CD4-positive, alpha-beta T cell (primary cell): ENCODE measurements at regions not wholly inside any gene's neighbourhood (a gene's known extent, or its start where the extent isn't known, plus 50 kb on each side); places are given as distances from the start of the nearest gene placed in this dataset.

Source experiments
- ATAC-seq: fragments of 200-7000 bp; cut with Tn5 transposase; one replicate; pipeline ENCODE4 v1.10.0; 2022; ENCODE audit warnings: mild to moderate bottlenecking; ENCODE audit not compliant: poor library complexity
- CTCF ChIA-PET: fragments of 350-600 bp; sonication (Branson Sonifier 250); formaldehyde crosslinking; loops from one replicate; lab custom pipeline; 2021; ENCODE audit warnings: antibody characterized with exemption, inconsistent platforms; lab: Charles Lee
- POLR2A ChIA-PET: fragments of 350-600 bp; sonication (Branson Sonifier 250); formaldehyde crosslinking; loops from one replicate; lab custom pipeline; 2021; ENCODE audit warnings: antibody characterized with exemption, inconsistent platforms; lab: Charles Lee
- DNase-seq, 14 experiments: peaks; one replicate each; pipeline ENCODE4 v3.0.0-alpha.2; 2013 to 2020; ENCODE audit warnings: mixed read lengths in 2 of 14
- H3K27ac ChIP-seq, 2 donors: one replicate each; pipeline versions ENCODE4 v1.5.1 to v1.7.0; 2013; ENCODE audit warnings: low read length in 2 of 2, low read depth in 1 of 2, mild to moderate bottlenecking in 1 of 2
- H3K27me3 ChIP-seq, 2 experiments: 1 replicate in 1 of 2; 2 replicates in 1 of 2; pipeline versions ENCODE4 v1.6.1 to v1.7.0; 2013; ENCODE audit warnings: low read length in 2 of 2, control low read depth in 1 of 2, mild to moderate bottlenecking in 1 of 2, moderate library complexity in 1 of 2; ENCODE audit not compliant: insufficient read depth in 2 of 2, control insufficient read depth in 1 of 2
- H3K36me3 ChIP-seq: one replicate; pipeline ENCODE4 v1.6.1; 2013; ENCODE audit warnings: low read length, control low read depth; ENCODE audit not compliant: insufficient read depth
- H3K4me1 ChIP-seq: one replicate; pipeline ENCODE4 v1.6.1; 2013; ENCODE audit warnings: low read length, control low read depth; ENCODE audit not compliant: insufficient read depth
- H3K4me3 ChIP-seq: one replicate; pipeline ENCODE4 v1.5.1; 2013; ENCODE audit warnings: mild to moderate bottlenecking, low read length, moderate library complexity
- H3K9me3 ChIP-seq, 2 experiments: 1 replicate in 1 of 2; 2 replicates in 1 of 2; pipeline versions ENCODE4 v1.6.1 to v1.7.0; 2013; ENCODE audit warnings: low read length in 2 of 2, mild to moderate bottlenecking in 2 of 2, control low read depth in 1 of 2, moderate library complexity in 1 of 2; ENCODE audit not compliant: control insufficient read depth in 1 of 2, insufficient read depth in 1 of 2
- H3K27ac Mint-ChIP-seq: one replicate; pipeline ENCODE4 v1.8.0; 2020; ENCODE audit warnings: mixed read lengths
- H3K27me3 Mint-ChIP-seq: one replicate; pipeline ENCODE4 v1.8.0; 2021; ENCODE audit warnings: mixed read lengths
- H3K36me3 Mint-ChIP-seq: one replicate; pipeline ENCODE4 v1.8.0; 2021; ENCODE audit warnings: low read depth, mixed read lengths
- H3K4me1 Mint-ChIP-seq: one replicate; pipeline ENCODE4 v1.8.0; 2021; ENCODE audit warnings: low read depth, mixed read lengths
- H3K4me3 Mint-ChIP-seq: one replicate; pipeline ENCODE4 v1.8.0; 2020; ENCODE audit warnings: mild to moderate bottlenecking, mixed read lengths
- H3K9me3 Mint-ChIP-seq: one replicate; pipeline ENCODE4 v1.8.0; 2020; ENCODE audit warnings: mixed read lengths
- intact Hi-C, 2 experiments: fragments of 100-400 bp; cut with DNase I in 1 of 2; cut with micrococcal nuclease in 1 of 2; formaldehyde crosslinking; loops; one replicate each; pipeline versions ENCODE4 v1.15.1 to v1.9.0; 2023 to 2025; cut with DNase I, micrococcal nuclease
- TF ChIP-seq, protein P1 (sequence below): fragments of 200-600 bp; IDR thresholded peaks from one replicate; pipeline ENCODE4 v1.8.0; 2022; ENCODE audit warnings: antibody characterized with exemption, mild to moderate bottlenecking

DNA sequence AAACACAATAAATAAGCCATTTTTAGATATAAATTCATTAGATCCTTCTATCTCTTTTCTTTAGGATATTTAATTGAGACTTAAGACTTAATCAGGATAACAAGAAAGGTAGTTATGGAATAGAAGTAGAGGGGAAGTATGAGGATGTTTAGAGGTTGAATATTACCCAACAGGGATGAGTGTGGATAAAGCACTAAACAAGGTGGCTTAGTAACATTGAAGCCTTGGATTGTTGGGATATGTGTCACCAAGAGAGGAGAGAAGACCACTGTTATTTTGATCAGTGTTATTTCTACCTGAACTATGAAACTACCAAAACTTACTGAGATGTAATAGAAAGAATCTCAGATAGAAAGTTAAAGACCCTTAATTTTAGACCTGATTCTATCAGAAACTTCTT is 405.7 kb downstream of the PIK3C3 start:
- CTCF ChIA-PET, result no interaction called here
- no peaks in the 10 kb centered on the region for H3K36me3 Mint-ChIP-seq

GRCh38 chr18:42363446-42364441 is 408.7 kb downstream of the PIK3C3 start:
- TF ChIP-seq, protein P1, sequence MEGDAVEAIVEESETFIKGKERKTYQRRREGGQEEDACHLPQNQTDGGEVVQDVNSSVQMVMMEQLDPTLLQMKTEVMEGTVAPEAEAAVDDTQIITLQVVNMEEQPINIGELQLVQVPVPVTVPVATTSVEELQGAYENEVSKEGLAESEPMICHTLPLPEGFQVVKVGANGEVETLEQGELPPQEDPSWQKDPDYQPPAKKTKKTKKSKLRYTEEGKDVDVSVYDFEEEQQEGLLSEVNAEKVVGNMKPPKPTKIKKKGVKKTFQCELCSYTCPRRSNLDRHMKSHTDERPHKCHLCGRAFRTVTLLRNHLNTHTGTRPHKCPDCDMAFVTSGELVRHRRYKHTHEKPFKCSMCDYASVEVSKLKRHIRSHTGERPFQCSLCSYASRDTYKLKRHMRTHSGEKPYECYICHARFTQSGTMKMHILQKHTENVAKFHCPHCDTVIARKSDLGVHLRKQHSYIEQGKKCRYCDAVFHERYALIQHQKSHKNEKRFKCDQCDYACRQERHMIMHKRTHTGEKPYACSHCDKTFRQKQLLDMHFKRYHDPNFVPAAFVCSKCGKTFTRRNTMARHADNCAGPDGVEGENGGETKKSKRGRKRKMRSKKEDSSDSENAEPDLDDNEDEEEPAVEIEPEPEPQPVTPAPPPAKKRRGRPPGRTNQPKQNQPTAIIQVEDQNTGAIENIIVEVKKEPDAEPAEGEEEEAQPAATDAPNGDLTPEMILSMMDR, result no peak
- Histone ChIP-seq H3K27ac (no peak overlapping the region), H3K36me3 (no peaks in the 10 kb centered on the region), H3K4me1 (no peaks in the 10 kb centered on the region), H3K4me3 (no peak overlapping the region), H3K27me3 (no peaks in the 10 kb centered on the region), H3K9me3 (no peaks in the 10 kb centered on the region)
- Mint-ChIP-seq H3K4me1 (no peaks in the 10 kb centered on the region), H3K9me3 (no peaks in the 10 kb centered on the region), H3K36me3 (no peaks in the 10 kb centered on the region), H3K27ac (no peak overlapping the region), H3K27me3 (no peaks in the 10 kb centered on the region), H3K4me3 (no peak overlapping the region)
- ATAC-seq, result no peak
- no peak for DNase-seq
- ChIA-PET CTCF (no interaction called here), POLR2A (no interaction called here)
- intact Hi-C loops, result no loop called here

More for the DNA sequence above, 405.7 kb downstream of the PIK3C3 start:
- DNase-seq (no peak), ATAC-seq (no peak)
- no peaks in the 10 kb centered on the region for H3K4me1 Mint-ChIP-seq
- intact Hi-C loops, result no loop called here
- Histone ChIP-seq H3K4me1 (no peaks in the 10 kb centered on the region), H3K27ac (no peak overlapping the region), H3K36me3 (no peaks in the 10 kb centered on the region), H3K4me3 (no peak overlapping the region), H3K27me3 (no peaks in the 10 kb centered on the region), H3K9me3 (no peaks in the 10 kb centered on the region)
- H3K27ac Mint-ChIP-seq, result no peak overlapping the region
- no peak overlapping the region for H3K4me3 Mint-ChIP-seq
- no peaks in the 10 kb centered on the region for H3K9me3 Mint-ChIP-seq
- POLR2A ChIA-PET, result no interaction called here
- H3K27me3 Mint-ChIP-seq, result no peaks in the 10 kb centered on the region
- TF ChIP-seq, protein P1, result no peak

DNA sequence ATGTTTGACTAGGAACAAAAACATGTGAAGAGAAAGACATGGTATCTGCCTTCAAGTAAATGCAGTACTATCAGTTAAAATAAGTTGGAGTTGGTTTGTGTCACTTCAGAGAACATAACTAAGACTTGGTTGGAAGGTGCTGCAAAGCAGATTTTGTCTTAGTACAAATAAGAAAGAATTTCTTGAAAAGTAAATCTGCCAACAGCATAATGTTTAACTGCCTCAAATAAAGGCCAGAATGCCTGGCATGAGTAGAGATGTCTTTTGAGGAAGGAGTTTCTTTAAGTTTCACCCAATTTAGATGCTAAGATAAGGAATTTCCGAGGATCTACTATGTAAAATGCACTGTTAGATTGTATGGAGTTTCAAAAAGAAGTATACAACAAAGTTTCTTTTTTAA is 409.7 kb downstream of the PIK3C3 start:
- no peaks in the 10 kb centered on the region for H3K36me3 Mint-ChIP-seq
- Histone ChIP-seq H3K4me3 (no peak overlapping the region), H3K27ac (no peak overlapping the region), H3K27me3 (no peaks in the 10 kb centered on the region), H3K9me3 (no peaks in the 10 kb centered on the region), H3K36me3 (no peaks in the 10 kb centered on the region), H3K4me1 (no peaks in the 10 kb centered on the region)
- ChIA-PET POLR2A (no interaction called here), CTCF (no interaction called here)
- no peak overlapping the region for H3K4me3 Mint-ChIP-seq
- H3K27ac Mint-ChIP-seq, result no peak overlapping the region
- no peaks in the 10 kb centered on the region for H3K9me3 Mint-ChIP-seq
- intact Hi-C loops, result no loop called here
- no peak for ATAC-seq
- H3K27me3 Mint-ChIP-seq, result no peaks in the 10 kb centered on the region
- H3K4me1 Mint-ChIP-seq, result no peaks in the 10 kb centered on the region
- TF ChIP-seq, protein P1, result no peak
- DNase-seq, result no peak
